Fibroblast of skin of right biceps (primary cell): ENCODE measurements at regions not wholly inside any gene's neighbourhood (a gene's known extent, or its start where the extent isn't known, plus 50 kb on each side); places are given as distances from the start of the nearest gene placed in this dataset.
"Not testable (repeated sequence)": the region's sequence is repeated elsewhere in the genome, so short reads cannot be mapped to it uniquely, and the experiment has no call there.

Experiments used
- DNase-seq: peaks from one replicate; pipeline ENCODE4 v3.0.0-alpha.2; 2013

- DNase-seq, result peak; percentile 72
Measured at GRCh38 chr2:7094231-7094741, 177.1 kb downstream of the RNF144A start.

- no peak for DNase-seq
Measured at GRCh38 chr2:7096726-7097352, 179.6 kb downstream of the RNF144A start.

DNA sequence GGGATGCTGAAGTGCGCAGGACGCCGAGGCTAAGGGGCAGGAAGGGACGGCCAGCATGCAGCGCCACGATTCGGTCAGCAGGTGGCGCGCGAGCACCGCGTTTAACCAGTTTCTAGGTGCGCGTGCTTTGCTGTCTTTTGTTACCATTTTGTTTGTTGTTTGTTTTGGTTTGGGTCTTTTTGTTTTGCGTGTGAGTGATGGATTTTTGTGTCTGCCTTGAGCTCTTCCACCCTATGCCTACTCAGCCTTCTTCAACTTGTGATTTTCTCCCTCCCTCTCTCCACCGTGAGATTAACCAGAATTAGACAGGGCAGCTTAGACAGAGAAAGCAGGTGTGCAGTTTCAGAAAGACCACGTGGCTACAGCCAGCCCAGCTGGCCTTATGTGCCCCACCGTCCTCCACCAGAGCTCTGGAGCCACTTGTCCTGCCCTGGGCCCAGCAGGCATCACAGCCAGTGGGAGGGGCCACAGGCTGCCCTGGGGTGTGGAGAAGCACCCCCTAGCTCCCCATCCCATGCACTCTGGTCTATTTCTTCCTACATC, 180.2 kb downstream of the RNF144A start:
- DNase-seq, result peak; percentile 48

DNA sequence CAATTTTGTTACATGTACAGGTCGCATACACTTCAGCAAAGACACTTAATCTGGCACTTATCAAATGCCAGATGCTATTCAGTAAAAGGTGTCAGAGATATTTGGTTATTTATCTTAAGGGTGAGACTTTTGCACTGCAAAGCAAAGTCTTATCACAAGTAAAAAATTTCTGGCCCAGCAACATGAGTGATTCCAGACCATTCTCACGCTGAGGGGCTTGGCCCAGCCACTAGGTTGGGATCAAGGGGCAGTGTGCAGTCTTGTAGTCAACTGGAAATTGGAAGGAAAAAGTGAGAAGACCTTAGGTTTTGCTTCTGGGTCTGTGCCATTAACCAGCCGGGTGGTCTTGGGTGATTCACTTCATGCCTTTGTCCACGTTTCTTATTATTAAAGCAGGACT, 181.6 kb downstream of the RNF144A start:
- DNase-seq, result no peak

DNA sequence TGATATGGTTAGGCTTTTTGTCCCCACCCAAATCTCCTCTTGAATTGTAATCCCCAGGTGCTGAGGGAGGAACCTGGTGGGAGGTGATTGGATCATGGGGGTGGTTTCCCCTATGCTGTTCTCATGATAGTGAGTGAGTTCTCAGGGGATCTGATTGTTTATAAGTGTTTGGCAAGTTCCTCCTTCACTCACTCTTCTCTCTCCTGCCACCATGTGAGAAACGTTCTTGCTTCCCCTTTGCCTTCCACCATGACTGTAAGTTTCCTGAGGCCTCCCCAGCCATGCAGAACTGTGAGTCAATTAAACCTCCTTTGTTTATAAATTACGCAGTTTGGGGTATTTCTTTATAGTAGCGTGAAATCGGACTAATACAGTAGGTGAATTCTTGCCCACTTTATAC, 182.5 kb downstream of the RNF144A start:
- not testable (repeated sequence) for DNase-seq

- DNase-seq, result no peak
Measured at GRCh38 chr2:7102826-7103225, 185.6 kb downstream of the RNF144A start.

GRCh38 chr2:7108792-7109532, 191.8 kb downstream of the RNF144A start:
- DNase-seq, result no peak

GRCh38 chr2:7109533-7109885, 192.3 kb downstream of the RNF144A start:
- no peak for DNase-seq

GRCh38 chr2:7111626-7112025, 194.4 kb downstream of the RNF144A start:
- no peak for DNase-seq

DNA sequence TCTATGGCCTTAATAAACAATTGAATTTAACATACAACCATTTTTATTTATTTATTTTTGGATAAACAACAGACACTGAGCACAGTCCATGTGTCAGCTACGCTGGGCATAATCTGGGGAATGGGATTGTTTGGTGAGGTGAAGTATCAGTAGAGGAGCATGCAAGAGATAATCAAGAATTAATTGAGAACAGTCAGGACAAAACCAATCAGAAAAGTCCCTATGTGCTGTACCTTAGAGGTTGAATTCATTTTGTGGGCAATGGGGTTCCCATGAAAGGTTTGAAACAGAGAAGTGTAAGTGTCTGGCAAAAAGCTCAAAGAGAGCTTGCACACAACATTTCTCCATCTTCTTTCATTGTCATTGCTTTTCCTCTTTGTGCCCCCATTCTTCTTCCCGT, 198.2 kb downstream of the RNF144A start:
- DNase-seq, result no peak

DNA sequence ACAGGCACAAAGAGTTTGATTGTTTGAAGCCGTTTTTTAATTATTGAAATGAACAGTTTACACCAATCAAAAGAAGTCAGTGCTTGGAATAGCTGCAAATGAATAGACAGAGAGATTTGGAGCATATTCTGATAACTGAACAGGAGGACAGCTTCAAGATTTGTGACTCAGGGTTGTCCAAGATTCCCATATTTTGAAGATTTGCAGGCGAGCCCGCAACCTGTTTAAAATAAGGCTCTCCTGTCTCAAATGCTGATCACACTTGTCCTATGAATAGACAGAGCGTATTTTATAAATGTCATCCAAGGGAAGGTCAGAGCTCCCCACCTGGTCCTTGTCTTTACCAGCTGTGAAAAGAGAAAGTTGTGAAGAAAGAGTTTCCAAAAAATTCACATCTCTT, 198.7 kb downstream of the RNF144A start:
- no peak for DNase-seq

DNA sequence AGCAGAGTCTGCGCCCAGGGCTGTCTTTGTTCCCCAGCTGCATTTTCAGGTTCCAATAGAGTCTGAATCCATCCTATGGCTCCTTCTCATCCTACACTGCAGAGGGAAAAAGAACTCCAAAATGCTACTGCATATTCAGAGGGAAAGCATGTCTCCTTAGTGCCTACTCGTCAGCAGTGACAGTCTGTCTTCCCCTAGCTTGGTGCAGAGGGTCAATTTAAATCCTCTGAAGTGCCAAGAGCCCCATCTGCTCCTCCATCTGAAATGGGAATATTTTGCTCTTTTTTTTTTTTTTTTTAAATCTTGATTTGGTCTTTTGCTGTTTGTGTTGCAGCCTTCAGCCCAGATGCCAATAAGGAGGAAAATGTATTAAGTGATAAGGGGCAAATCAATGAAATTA, 199.3 kb downstream of the RNF144A start:
- DNase-seq, result no peak

GRCh38 chr2:7117076-7117475, 199.9 kb downstream of the RNF144A start:
- DNase-seq, result no peak

GRCh38 chr2:7118606-7119131, 201.5 kb downstream of the RNF144A start:
- no peak for DNase-seq

DNA sequence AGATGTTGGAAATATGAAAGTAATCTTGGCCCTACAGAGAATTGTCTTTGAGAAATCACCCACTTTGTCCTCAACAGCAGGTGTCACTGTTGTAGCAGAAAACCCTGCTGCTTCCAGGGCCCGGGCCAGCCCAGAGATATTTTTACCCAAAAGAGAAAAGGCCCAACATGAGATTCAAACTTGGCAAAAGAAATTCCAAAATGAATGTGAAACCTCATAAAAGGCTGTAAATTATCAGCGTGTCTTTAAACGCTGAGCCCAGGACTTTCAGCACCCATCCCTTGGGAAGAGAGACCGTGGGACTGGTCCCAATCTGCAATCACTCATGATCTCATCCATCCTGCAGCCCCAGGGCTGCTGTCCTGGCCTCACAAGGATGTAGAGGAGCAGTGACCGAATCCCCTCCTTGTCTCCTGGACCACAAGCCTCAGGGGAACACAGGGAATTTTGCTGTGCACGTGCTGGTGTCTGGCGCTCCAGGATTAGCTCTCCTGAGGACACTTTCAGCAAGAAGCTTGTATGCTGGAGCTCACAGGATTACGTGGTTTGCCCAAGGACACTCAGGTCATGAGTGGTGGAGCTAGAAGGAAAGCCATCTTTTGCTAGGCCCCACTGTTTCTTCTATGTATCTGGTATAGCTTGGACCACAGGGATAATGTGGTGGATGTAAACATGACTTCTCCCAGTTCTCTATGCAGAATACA, 202.1 kb downstream of the RNF144A start:
- DNase-seq, result peak; percentile 64

DNA sequence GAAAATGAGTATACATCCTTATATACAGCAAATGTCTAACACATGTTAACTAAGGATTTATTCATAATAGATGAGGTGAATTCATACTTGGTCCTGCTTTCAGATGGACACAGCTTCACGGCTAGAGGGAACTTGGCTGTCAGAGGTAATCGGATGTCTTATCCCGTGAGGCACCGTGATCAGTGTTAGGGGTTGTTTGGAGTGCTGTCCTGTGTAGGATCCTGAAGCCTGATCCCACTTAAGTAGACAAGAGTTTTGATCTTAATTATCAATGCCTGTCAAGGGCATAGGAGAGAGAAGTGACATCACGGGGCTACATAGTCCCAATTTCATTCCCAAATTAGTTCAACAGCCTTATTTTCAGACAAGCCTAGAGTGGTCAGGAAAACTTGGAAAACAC, 204.6 kb downstream of the RNF144A start:
- no peak for DNase-seq

DNA sequence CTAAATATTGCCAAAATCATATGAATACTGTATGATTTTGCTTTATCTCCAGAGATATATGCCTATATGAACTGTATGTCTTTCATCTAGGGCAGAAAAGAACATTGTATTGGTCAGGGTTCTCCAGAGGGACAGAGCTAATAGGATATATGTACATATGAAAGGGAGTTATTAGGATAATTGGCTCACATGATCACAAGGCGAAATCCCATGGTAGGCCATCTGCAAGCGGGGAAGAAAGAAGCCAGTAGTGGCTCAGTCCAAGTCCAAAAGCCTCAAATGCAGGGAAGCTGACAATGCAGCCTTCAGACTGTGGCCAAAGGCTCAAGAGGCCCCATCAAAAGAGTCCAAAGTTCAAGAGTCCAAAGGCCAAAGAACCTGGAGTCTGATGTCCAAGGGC, 209.9 kb downstream of the RNF144A start:
- no peak for DNase-seq

GRCh38 chr2:7127687-7128086, 210.5 kb downstream of the RNF144A start:
- DNase-seq, result no peak

DNA sequence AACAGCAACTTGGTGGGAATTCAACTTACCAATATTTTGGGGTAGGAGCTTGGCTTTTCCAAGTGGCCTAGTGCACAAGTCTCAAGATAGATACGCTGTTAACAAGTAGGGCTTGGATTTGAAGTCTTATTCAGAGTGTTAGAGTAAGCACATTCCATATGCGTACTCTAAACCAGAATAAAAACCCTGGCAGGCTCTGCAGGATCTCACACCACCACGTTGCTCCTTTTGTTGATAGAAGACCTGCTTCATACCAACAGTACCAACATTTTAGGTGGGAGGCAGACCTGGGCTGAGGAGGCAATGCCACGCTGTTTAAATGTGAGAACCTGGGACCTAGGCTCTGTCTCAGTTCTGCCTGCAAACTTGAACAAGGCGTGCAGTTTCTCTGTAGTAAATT, 214.0 kb downstream of the RNF144A start:
- no peak for DNase-seq

DNA sequence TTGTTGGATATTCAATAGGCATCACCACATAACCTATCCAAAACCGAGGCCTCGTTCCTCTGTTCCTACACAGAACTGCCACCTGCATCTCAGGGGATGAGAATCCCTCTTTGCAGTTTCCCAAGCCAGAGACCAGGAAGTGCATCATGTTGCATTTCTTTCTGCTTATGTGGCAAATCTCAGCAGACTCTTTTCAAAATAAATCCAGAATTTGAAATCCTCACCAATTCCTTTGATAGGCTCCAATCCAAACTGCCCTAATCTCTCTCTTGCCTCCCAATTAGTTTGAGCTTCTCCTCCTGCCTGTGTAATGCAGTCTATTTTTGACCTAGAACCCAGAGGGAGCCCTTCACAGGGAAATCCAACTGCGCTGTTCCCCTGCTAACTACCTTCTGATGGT, 215.5 kb downstream of the RNF144A start:
- peak; percentile 11 for DNase-seq

DNA sequence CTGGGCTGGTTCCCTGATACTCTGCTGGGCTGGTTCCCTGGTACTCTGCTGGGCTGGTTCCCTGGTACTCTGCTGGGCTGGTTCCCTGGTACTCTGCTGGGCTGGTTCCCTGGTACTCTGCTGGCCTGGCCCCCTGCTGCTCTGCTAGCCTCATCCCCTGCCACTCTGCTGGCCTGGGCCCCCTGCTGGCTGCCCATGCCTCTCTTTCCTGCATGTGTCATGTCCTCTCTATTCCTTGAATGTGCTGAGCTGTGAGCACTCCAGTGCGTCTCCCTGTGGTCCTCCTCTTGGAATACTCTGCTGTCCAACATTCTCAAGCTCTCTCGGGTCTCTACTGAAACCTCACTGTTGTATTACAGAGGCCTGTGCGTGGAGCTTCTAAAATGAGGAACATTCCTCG, 216.3 kb downstream of the RNF144A start:
- DNase-seq, result peak; percentile 39

- no peak for DNase-seq
Measured at GRCh38 chr2:7140306-7140705, 223.1 kb downstream of the RNF144A start.

DNA sequence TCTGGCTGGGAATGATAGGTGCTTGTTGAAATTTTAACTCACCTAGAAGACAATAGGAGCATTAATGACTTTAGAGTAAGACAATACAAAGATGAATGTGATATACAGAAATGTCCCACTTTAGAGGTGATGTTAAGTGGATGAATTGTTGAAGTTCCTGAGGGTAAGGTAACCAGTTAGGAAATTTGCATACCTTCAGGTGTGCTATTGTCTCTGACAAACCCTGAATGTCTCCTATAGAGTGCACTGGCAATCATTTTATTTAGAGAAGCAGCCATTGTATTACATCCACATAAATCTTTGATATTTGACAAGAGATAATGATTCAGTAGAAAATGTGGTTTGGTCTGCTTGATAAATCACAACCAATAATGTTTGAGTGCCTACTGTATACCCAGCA, 228.5 kb downstream of the RNF144A start:
- no peak for DNase-seq

DNA sequence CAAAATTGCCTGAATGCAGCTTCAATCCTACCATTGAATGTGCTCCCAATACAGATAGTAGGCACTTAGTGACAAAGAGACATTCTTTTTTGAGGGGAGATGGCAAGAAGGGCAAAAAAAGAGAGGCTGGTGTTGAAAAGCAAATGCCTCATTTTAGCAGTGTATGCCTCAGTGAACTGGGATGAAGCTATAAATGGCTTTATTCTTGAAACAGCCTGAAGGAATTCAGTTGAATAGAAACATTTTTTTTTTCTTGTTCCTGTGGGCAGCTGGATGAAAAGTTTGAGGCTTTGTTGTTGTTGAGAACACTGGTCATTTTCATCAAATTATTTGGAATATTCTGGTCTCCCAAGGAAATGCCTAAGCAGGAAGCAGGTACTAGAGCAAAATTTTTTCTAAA, 228.9 kb downstream of the RNF144A start:
- DNase-seq, result no peak
